Spinal cord (tissue), 9 donors: ENCODE measurements at regions not wholly inside any gene's neighbourhood (a gene's known extent, or its start where the extent isn't known, plus 50 kb on each side); places are given as distances from the start of the nearest gene placed in this dataset.

Experiments
- DNase-seq, 6 donors: peaks; one replicate each; pipeline versions ENCODE4 v3.0.0 to v3.0.0-alpha.2; 2013 to 2015; ENCODE audit warnings: low spot score in 6 of 6, low read depth in 4 of 6
- H3K27ac ChIP-seq: one replicate; pipeline ENCODE4 v1.5.1; 2013; ENCODE audit warnings: low read depth, low read length, control low read depth
- H3K27me3 ChIP-seq: one replicate; pipeline ENCODE4 v1.6.1; 2013; ENCODE audit warnings: low read length; ENCODE audit not compliant: control insufficient read depth, insufficient read depth
- H3K36me3 ChIP-seq: one replicate; pipeline ENCODE4 v1.6.1; 2013; ENCODE audit warnings: low read length; ENCODE audit not compliant: control insufficient read depth, insufficient read depth
- H3K4me1 ChIP-seq: one replicate; pipeline ENCODE4 v1.6.1; 2013; ENCODE audit warnings: low read length; ENCODE audit not compliant: control insufficient read depth, insufficient read depth
- H3K4me3 ChIP-seq: one replicate; pipeline ENCODE4 v1.5.1; 2013; ENCODE audit warnings: low read depth, low read length, control low read depth
- H3K9me3 ChIP-seq: one replicate; pipeline ENCODE4 v1.6.1; 2013; ENCODE audit warnings: low read length; ENCODE audit not compliant: control insufficient read depth, insufficient read depth
- WGBS: methylation state at CpG from one replicate; pipeline ENCODE4 v1.1.5; 2013; ENCODE audit warnings: missing lambda C conversion rate; ENCODE audit not compliant: insufficient coverage; 5-methylcytosine and 5-hydroxymethylcytosine counted together
- donor health status: healthy.

- no peaks in the 10 kb centered on the region for H3K9me3 ChIP-seq
- H3K27me3 ChIP-seq, result no peaks in the 10 kb centered on the region
- H3K36me3 ChIP-seq, result no peaks in the 10 kb centered on the region
- no peak overlapping the region for H3K27ac ChIP-seq
- peaks cover 11% of the 10 kb centered on the region for H3K4me1 ChIP-seq
- 90% methylated on average over 3 of the region's 5 CpGs for WGBS
- no peak overlapping the region for H3K4me3 ChIP-seq
- no peak for DNase-seq
Measured at GRCh38 chr4:140251571-140251970, 97.6 kb upstream of the MAML3 start.

- WGBS, result 94% methylated on average over 4 of the region's 4 CpGs
- DNase-seq, result no peak
- no peak overlapping the region for H3K27ac ChIP-seq
Measured at GRCh38 chr4:140250989-140251552, 97.1 kb upstream of the MAML3 start.

GRCh38 chr4:140249351-140249750 lies 95.4 kb upstream of the MAML3 start:
- WGBS, result no CpG with 5 or more reads among the region's 4 CpGs
- no peak overlapping the region for H3K27ac ChIP-seq
- peak in 2 of 6 donors; percentile 54 to 67 for DNase-seq

More at GRCh38 chr4:140250989-140251552, 97.1 kb upstream of the MAML3 start:
- Histone ChIP-seq H3K36me3 (no peaks in the 10 kb centered on the region), H3K9me3 (no peaks in the 10 kb centered on the region), H3K4me3 (no peak overlapping the region), H3K4me1 (peaks cover 11% of the 10 kb centered on the region), H3K27me3 (no peaks in the 10 kb centered on the region)

GRCh38 chr4:140247237-140247636 lies 93.3 kb upstream of the MAML3 start:
- no peaks in the 10 kb centered on the region for H3K27me3 ChIP-seq
- no peaks in the 10 kb centered on the region for H3K36me3 ChIP-seq
- 78% methylated on average over 2 of the region's 2 CpGs for WGBS
- H3K9me3 ChIP-seq, result no peaks in the 10 kb centered on the region
- no peak overlapping the region for H3K4me3 ChIP-seq
- H3K27ac ChIP-seq, result no peak overlapping the region
- DNase-seq, result no peak
- peaks cover 15% of the 10 kb centered on the region for H3K4me1 ChIP-seq

More at GRCh38 chr4:140249351-140249750, 95.4 kb upstream of the MAML3 start:
- Histone ChIP-seq H3K36me3 (no peaks in the 10 kb centered on the region), H3K27me3 (no peaks in the 10 kb centered on the region), H3K4me3 (no peak overlapping the region), H3K4me1 (peaks cover 11% of the 10 kb centered on the region), H3K9me3 (no peaks in the 10 kb centered on the region)

- no peak overlapping the region for H3K4me3 ChIP-seq
- no peak overlapping the region for H3K27ac ChIP-seq
- H3K27me3 ChIP-seq, result no peaks in the 10 kb centered on the region
- H3K36me3 ChIP-seq, result no peaks in the 10 kb centered on the region
- H3K4me1 ChIP-seq, result peaks cover 10% of the 10 kb centered on the region
- H3K9me3 ChIP-seq, result no peaks in the 10 kb centered on the region
- 67% methylated on average over 1 of the region's 3 CpGs for WGBS
- DNase-seq, result no peak
Measured at GRCh38 chr4:140246216-140246615, 92.2 kb upstream of the MAML3 start.

- Histone ChIP-seq H3K4me3 (no peak overlapping the region), H3K4me1 (peaks cover 10% of the 10 kb centered on the region), H3K27me3 (no peaks in the 10 kb centered on the region), H3K9me3 (no peaks in the 10 kb centered on the region), H3K36me3 (no peaks in the 10 kb centered on the region), H3K27ac (no peak overlapping the region)
- no peak for DNase-seq
- WGBS, result 100% methylated on average over 1 of the region's 1 CpG
Measured at GRCh38 chr4:140244328-140244727, 90.3 kb upstream of the MAML3 start.

- Histone ChIP-seq H3K27ac (peak overlapping the region; percentile 43), H3K4me1 (peaks cover 17% of the 10 kb centered on the region), H3K4me3 (no peak overlapping the region), H3K36me3 (no peaks in the 10 kb centered on the region), H3K9me3 (no peaks in the 10 kb centered on the region), H3K27me3 (no peaks in the 10 kb centered on the region)
- WGBS, result 29% methylated on average over 4 of the region's 7 CpGs
- DNase-seq, result peak in 2 of 6 donors; percentile 38 to 58
Measured at GRCh38 chr4:140243278-140243753, 89.3 kb upstream of the MAML3 start.

GRCh38 chr4:140242357-140243277 lies 88.6 kb upstream of the MAML3 start:
- peaks cover 24% of the 10 kb centered on the region for H3K4me1 ChIP-seq
- 68% methylated on average over 3 of the region's 8 CpGs for WGBS
- peak overlapping the region; percentile 43 for H3K27ac ChIP-seq

GRCh38 chr4:140240237-140240636 lies 86.3 kb upstream of the MAML3 start:
- peaks cover 32% of the 10 kb centered on the region for H3K4me1 ChIP-seq
- no peak for DNase-seq
- H3K4me3 ChIP-seq, result no peak overlapping the region
- no peaks in the 10 kb centered on the region for H3K36me3 ChIP-seq
- no peaks in the 10 kb centered on the region for H3K27me3 ChIP-seq
- no peak overlapping the region for H3K27ac ChIP-seq
- no CpG with 5 or more reads among the region's 6 CpGs for WGBS
- H3K9me3 ChIP-seq, result no peaks in the 10 kb centered on the region

More at GRCh38 chr4:140242357-140243277, 88.6 kb upstream of the MAML3 start:
- Histone ChIP-seq H3K4me3 (no peak overlapping the region), H3K9me3 (no peaks in the 10 kb centered on the region), H3K36me3 (no peaks in the 10 kb centered on the region), H3K27me3 (no peaks in the 10 kb centered on the region)
- no peak for DNase-seq
